Sigmoid colon (tissue), 6 donors: ENCODE measurements at regions not wholly inside any gene's neighbourhood (a gene's known extent, or its start where the extent isn't known, plus 50 kb on each side); places are given as distances from the start of the nearest gene placed in this dataset.

ENCODE experiments used
- DNase-seq: peaks from one replicate; pipeline ENCODE4 v3.0.0-alpha.2; 2019
- H3K27ac ChIP-seq, 4 donors: fragments of 200-600 bp; sonication (generic); one replicate each; pipeline ENCODE4 v1.5.1; 2016 to 2019; ENCODE audit warnings: mild to moderate bottlenecking in 1 of 4
- H3K27me3 ChIP-seq, 3 donors: fragments of 200-600 bp; sonication (generic); one replicate each; pipeline ENCODE4 v1.5.1; 2019; ENCODE audit warnings: mild to moderate bottlenecking in 1 of 3
- H3K36me3 ChIP-seq, 4 donors: fragments of 200-600 bp; sonication (generic); one replicate each; pipeline ENCODE4 v1.5.1; 2016 to 2019
- H3K4me1 ChIP-seq, 4 donors: fragments of 200-600 bp; sonication (generic); one replicate each; pipeline ENCODE4 v1.5.1; 2017 to 2019
- H3K4me3 ChIP-seq, 4 donors: fragments of 200-600 bp; sonication (generic); one replicate each; pipeline ENCODE4 v1.5.1; 2017 to 2019; ENCODE audit warnings: mild to moderate bottlenecking in 2 of 4, moderate library complexity in 1 of 4
- H3K9me3 ChIP-seq, 4 donors: fragments of 200-600 bp in 3 of 4; sonication (generic) in 3 of 4; one replicate each; pipeline versions ENCODE4 v1.5.1 to v1.6.1; 2013 to 2019
- EP300 ChIP-seq, 4 donors: sonication (generic); formaldehyde crosslinking; IDR thresholded peaks; one replicate each; pipeline ENCODE4 v1.6.1; 2017; ENCODE audit warnings: antibody characterized with exemption in 4 of 4
- POLR2A ChIP-seq, 2 donors: fragments of 450-650 bp; IDR thresholded peaks; one replicate each; pipeline ENCODE4 v1.6.1; 2016; ENCODE audit warnings: antibody characterized with exemption in 2 of 2, mild to moderate bottlenecking in 2 of 2, moderate library complexity in 2 of 2
- POLR2AphosphoS5 ChIP-seq, 4 donors: sonication (generic); formaldehyde crosslinking; IDR thresholded peaks; one replicate each; pipeline ENCODE4 v1.6.1; 2017; ENCODE audit warnings: antibody characterized with exemption in 4 of 4
- WGBS, 2 donors: extraction: QIAGEN DNeasy Blood & Tissue Kit; methylation state at CpG; one replicate each; pipeline ENCODE4 v1.1.7; 2013; 5-methylcytosine and 5-hydroxymethylcytosine counted together
- intact Hi-C: fragments of 100-400 bp; cut with DNase I; formaldehyde crosslinking; loops from one replicate; pipeline ENCODE4 v1.15.1; 2023
- TF ChIP-seq, protein P1 (sequence below), 4 experiments: fragments of 450-650 bp in 3 of 4; fragments of 200-600 bp in 1 of 4; IDR thresholded peaks; one replicate each; pipeline ENCODE4 v1.5.1; 2016 to 2019; ENCODE audit warnings: antibody characterized with exemption in 4 of 4, mild to moderate bottlenecking in 3 of 4, moderate library complexity in 2 of 4
- donor health status: healthy with polysubstance abuse.
- donor health status: healthy.

DNA sequence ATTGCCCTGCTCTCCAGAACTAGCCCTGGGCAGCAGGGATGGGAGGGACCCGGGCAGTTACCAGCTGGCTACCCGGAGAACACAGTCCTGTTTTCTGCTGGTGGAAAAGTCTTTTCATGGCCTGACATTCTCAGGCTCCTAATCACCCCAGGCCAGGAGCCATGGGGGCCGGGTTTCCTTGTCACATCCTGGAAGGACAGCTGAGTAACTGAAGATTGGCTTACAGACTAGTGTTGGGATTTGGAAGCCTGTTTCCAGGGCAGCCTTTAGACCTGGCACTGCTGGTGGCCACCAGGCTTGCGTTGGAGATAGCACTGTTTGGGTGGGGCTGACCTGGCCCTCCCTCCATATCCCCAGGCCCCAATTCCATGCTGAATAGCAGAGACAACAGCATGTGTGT is 349.0 kb downstream of the CTTN start:
- peaks cover 0 to 12% (median 7%) of the 10 kb centered on the region in 4 donors for H3K9me3 ChIP-seq
- H3K4me1 ChIP-seq: no peaks in the 10 kb centered on the region
- H3K27ac ChIP-seq: no peak overlapping the region
- TF ChIP-seq EP300 (IDR thresholded peaks at IDR 0.05): no peak
- TF ChIP-seq POLR2A (IDR thresholded peaks at IDR 0.05): no peak
- TF ChIP-seq, protein P1, sequence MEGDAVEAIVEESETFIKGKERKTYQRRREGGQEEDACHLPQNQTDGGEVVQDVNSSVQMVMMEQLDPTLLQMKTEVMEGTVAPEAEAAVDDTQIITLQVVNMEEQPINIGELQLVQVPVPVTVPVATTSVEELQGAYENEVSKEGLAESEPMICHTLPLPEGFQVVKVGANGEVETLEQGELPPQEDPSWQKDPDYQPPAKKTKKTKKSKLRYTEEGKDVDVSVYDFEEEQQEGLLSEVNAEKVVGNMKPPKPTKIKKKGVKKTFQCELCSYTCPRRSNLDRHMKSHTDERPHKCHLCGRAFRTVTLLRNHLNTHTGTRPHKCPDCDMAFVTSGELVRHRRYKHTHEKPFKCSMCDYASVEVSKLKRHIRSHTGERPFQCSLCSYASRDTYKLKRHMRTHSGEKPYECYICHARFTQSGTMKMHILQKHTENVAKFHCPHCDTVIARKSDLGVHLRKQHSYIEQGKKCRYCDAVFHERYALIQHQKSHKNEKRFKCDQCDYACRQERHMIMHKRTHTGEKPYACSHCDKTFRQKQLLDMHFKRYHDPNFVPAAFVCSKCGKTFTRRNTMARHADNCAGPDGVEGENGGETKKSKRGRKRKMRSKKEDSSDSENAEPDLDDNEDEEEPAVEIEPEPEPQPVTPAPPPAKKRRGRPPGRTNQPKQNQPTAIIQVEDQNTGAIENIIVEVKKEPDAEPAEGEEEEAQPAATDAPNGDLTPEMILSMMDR (IDR thresholded peaks at IDR 0.05): no peak
- TF ChIP-seq POLR2AphosphoS5 (IDR thresholded peaks at IDR 0.05): no peak
- intact Hi-C loops: no loop called here
- 83 to 89% methylated on average over 4 of the region's 4 CpGs for WGBS, 2 donors
- peaks cover 0 to 30% (median 0%) of the 10 kb centered on the region in 3 donors for H3K27me3 ChIP-seq
- no peaks in the 10 kb centered on the region for H3K36me3 ChIP-seq
- no peak overlapping the region for H3K4me3 ChIP-seq
- no peak for DNase-seq

DNA sequence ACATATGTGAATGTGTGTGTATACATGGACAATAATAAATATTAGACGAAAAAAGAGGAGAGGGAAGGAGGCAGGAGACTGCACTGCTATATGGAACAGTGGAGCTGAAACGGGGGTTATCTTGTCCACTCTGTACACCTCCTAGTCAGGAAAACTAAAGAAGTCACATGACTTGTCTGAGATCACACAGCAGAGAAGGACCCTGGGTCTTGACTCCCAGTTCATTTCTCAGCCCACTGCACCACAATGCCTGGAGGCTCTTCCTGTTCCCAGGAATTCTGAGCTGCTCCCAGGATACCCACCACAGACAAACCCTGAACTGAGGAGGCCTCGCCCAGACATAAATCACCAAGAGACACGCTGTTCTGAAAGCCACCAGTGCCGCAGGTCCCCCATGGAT is 349.6 kb downstream of the CTTN start:
- Histone ChIP-seq H3K9me3 (peaks cover 0 to 12% (median 7%) of the 10 kb centered on the region in 4 donors), H3K27ac (no peak overlapping the region), H3K4me3 (no peak overlapping the region), H3K36me3 (no peaks in the 10 kb centered on the region), H3K27me3 (peaks cover 0 to 28% (median 0%) of the 10 kb centered on the region in 3 donors), H3K4me1 (no peaks in the 10 kb centered on the region)
- intact Hi-C loops: no loop called here
- no peak for DNase-seq
- 78 to 93% methylated on average over 5 of the region's 5 CpGs for WGBS, 2 donors
- TF ChIP-seq, protein P1 (IDR thresholded peaks at IDR 0.05): no peak
- TF ChIP-seq EP300 (IDR thresholded peaks at IDR 0.05) (no peak), POLR2A (IDR thresholded peaks at IDR 0.05) (no peak), POLR2AphosphoS5 (IDR thresholded peaks at IDR 0.05) (no peak)

DNA sequence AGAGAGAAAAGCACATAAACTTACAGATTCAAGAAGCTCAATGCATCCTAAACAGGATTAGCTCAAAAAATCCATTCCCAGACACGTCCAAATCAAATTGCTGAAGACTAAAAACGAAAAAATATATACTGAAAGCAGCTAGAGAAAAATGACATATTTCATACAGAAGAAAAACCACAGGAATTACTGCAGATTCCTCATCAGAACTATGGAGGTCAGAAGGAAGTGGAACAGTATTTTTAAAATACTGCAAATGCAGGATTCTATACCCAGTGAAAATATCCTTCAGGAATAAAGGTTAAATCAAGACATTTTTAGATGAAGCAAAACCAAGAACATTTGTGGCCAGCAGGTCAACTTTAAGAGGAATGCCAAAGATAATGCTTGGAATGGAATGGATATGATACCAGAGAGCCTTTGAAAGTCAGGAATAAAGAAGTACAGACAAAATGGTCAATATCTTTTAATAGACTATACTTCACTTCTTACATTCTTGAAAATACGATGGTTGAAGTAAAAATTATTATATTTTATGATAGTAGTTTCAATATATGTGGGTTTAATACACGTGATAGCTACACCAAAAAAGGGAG is 352.9 kb downstream of the CTTN start:
- intact Hi-C loops: no loop called here
- WGBS, 2 donors: 84 to 90% methylated on average over 4 of the region's 4 CpGs
- no peak for TF ChIP-seq POLR2A (IDR thresholded peaks at IDR 0.05)
- DNase-seq: no peak
- Histone ChIP-seq H3K4me1 (peaks cover 0 to 9% (median 3%) of the 10 kb centered on the region in 4 donors), H3K27ac (no peak overlapping the region), H3K4me3 (no peak overlapping the region), H3K27me3 (peaks cover 0 to 4% (median 0%) of the 10 kb centered on the region in 3 donors), H3K9me3 (peaks cover 0 to 12% (median 7%) of the 10 kb centered on the region in 4 donors), H3K36me3 (no peaks in the 10 kb centered on the region)

DNA sequence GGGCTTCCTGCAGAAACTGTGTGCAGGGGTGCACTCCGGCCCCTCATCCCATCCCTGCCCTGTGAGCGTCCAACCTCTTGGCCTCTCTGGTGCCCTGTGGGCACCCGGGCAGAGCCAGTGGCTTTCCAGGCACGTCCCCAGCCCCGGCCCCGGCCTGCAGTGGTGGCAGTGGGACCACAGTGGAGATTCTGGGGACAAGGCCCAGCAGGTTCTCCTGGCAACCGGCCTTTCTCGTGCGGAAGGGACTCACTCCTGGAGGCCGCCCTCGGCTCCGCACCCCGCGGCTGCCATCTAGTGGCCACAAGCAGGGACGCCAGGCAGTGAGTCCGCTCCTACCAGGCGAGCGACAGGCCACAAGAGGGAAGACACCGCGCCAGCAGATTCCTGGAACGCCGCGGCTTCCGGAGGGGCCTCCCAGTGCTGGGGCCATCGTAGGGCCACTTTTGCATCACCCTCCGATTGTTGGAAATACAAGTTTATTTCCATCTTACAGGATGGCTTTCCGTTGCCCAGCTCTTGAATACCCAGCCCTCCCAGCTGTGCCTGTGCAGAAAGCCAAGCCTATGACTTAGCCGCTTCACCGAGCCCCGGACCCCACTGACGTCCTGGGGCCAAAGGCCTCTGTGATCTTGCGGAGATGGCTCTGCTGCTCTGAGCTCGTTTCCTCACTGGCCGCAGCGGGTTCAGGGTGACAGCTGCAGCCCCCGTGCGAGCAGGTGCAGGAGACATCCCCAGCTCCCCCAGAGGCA is 357.3 kb downstream of the CTTN start:
- Histone ChIP-seq H3K27me3 (no peaks in the 10 kb centered on the region), H3K9me3 (peaks cover 0 to 9% (median 2%) of the 10 kb centered on the region in 4 donors), H3K36me3 (no peaks in the 10 kb centered on the region), H3K27ac (no peak overlapping the region), H3K4me3 (no peak overlapping the region), H3K4me1 (peaks cover 0 to 9% (median 3%) of the 10 kb centered on the region in 4 donors)
- intact Hi-C loops: loop anchor here (1.0 kb wide), 1 partner anchor 287 kb away; no protein-coding TSS in a partner anchor
- 24 to 27% methylated on average over 37 of the region's 37 CpGs for WGBS, 2 donors
- DNase-seq: peak; percentile 82
- TF ChIP-seq, protein P1 (IDR thresholded peaks at IDR 0.05): peak; percentile 86 to 98 (median 98)
- TF ChIP-seq POLR2A (IDR thresholded peaks at IDR 0.05) (no peak), EP300 (IDR thresholded peaks at IDR 0.05) (no peak), POLR2AphosphoS5 (IDR thresholded peaks at IDR 0.05) (no peak)

DNA sequence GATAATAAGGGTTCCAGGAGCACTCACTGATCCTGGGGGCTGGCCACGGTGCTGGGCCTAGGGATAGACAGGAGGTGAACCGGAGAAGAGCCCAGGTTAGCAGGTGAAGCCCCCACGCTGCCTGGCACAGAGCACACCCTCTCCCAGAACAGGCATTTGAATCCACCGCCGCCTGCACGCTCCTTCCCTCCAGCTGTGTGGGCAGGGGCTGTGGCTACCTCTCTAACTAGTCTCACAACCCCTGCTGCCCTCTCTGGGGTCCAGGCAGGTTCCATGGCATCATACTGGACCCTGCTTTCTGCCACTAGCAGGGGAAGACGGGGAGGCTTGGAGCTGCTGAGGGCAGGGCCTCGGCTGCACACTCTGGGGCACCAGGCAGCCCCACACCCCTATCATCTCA is 358.0 kb downstream of the CTTN start:
- no peak overlapping the region for H3K4me3 ChIP-seq
- WGBS, 2 donors: 90 to 93% methylated on average over 8 of the region's 8 CpGs
- TF ChIP-seq POLR2AphosphoS5 (IDR thresholded peaks at IDR 0.05): no peak
- no peak for TF ChIP-seq POLR2A (IDR thresholded peaks at IDR 0.05)
- TF ChIP-seq EP300 (IDR thresholded peaks at IDR 0.05): no peak
- TF ChIP-seq, protein P1 (IDR thresholded peaks at IDR 0.05): no peak
- no peak overlapping the region for H3K27ac ChIP-seq
- no peaks in the 10 kb centered on the region for H3K36me3 ChIP-seq
- H3K9me3 ChIP-seq: peaks cover 0 to 3% (median 1%) of the 10 kb centered on the region in 4 donors
- DNase-seq: no peak
- no peaks in the 10 kb centered on the region for H3K27me3 ChIP-seq
- intact Hi-C loops: no loop called here
- peaks cover 0 to 9% (median 3%) of the 10 kb centered on the region in 4 donors for H3K4me1 ChIP-seq
